GM12865 (cell line): ENCODE measurements at regions not wholly inside any gene's neighbourhood (a gene's known extent, or its start where the extent isn't known, plus 50 kb on each side); places are given as distances from the start of the nearest gene placed in this dataset.

Experiments used
- DNase-seq: peaks from one replicate; pipeline ENCODE4 v3.0.0; 2010; ENCODE audit warnings: low read depth
- H3K4me3 ChIP-seq: 2 replicates; pipeline ENCODE4 v1.5.1; 2011; ENCODE audit warnings: mild to moderate bottlenecking, low read depth, low read length, control low read depth
- CTCF ChIP-seq: IDR thresholded peaks from 2 replicates; pipeline ENCODE4 v1.5.1; 2011; ENCODE audit warnings: low read length, control low read depth, low read depth, inconsistent platforms; ENCODE audit not compliant: insufficient read depth; ENCODE audit errors: missing control alignments

GRCh38 chr4:178241601-178242118 lies 799.4 kb upstream of the AGA start:
- no peak for DNase-seq
- TF ChIP-seq CTCF = no peak
- H3K4me3 ChIP-seq = no peak overlapping the region

DNA sequence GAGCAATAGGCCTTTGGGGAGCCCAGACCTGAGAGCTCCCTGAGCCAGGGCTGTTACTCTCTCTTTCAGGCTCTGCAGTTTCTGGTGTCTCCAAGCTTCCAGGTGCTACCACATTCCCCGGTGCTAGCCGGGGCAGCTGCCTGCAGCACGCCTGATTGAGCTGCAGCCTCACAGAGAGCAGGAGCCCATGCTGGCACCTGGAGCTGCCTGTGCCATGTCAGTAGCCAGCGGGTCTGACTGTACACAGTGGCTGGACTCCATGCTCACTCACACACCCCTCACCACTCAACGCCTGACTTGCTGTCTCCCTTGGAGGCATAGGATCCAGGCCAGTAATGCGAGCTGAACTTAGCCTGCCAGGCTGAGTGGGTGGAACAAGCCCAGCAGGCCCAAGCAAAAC lies 800.4 kb upstream of the AGA start:
- H3K4me3 ChIP-seq = no peak overlapping the region
- DNase-seq = no peak
- no peak for TF ChIP-seq CTCF

DNA sequence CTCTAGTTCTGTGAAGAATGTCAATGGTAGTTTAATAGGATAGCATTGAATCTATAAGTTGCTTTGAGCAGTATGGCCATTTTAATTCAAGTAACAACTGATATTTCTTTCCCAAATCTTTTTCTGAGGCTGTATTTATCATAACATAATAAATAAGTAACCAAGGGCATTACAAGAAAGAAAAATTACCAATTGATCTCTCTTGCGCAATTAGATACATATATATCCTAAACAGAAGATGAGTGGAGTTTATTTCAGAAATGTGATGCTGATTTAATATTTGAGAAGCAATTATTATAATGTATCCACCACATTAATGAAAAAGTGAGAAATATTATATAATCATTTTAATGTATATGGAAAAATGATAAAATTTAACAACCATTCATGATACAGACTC lies 802.5 kb upstream of the AGA start:
- TF ChIP-seq CTCF = no peak
- no peak for DNase-seq
- H3K4me3 ChIP-seq = no peak overlapping the region

DNA sequence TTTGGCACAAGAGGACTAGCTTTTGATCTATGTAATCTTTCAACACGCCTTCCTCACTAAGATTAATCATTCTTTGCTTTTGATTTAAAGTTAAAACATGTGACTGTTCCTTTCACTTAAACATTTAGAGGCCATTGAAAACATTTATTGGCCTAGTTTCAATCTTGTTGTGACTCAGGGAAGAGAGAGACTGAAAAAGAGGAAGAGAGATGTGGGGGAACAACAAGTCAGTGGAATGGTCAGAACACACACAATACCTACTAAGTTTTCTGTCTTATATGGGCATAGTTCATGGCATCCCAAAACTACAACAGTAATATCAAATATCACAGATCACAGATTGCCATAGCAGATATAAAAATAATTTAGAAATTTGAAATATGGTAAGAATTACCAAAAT lies 812.9 kb upstream of the AGA start:
- no peak for TF ChIP-seq CTCF
- DNase-seq = no peak

DNA sequence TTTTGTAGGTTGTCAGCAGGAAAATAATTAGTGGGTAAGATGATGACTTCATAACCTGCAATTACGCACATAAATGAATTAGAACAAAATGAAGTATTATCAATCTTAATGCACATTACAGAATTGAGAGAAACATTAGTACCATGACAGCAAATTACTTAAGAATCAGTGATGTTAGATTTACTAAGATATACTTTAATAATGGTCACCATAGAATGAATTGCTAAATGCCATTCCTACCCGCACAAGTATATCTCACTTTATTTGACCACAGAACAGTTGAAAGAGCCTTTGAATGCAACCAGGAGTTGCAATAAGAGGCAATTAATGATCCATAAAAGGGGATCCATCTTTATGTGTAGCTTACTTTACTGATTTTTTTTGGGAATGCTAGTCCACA lies 816.4 kb upstream of the AGA start:
- H3K4me3 ChIP-seq = no peak overlapping the region
- DNase-seq = no peak
- TF ChIP-seq CTCF = no peak

More for the DNA sequence above, 812.9 kb upstream of the AGA start:
- no peak overlapping the region for H3K4me3 ChIP-seq

- no peak for TF ChIP-seq CTCF
- DNase-seq = no peak
Observed at GRCh38 chr4:178259566-178259965, 817.3 kb upstream of the AGA start.

DNA sequence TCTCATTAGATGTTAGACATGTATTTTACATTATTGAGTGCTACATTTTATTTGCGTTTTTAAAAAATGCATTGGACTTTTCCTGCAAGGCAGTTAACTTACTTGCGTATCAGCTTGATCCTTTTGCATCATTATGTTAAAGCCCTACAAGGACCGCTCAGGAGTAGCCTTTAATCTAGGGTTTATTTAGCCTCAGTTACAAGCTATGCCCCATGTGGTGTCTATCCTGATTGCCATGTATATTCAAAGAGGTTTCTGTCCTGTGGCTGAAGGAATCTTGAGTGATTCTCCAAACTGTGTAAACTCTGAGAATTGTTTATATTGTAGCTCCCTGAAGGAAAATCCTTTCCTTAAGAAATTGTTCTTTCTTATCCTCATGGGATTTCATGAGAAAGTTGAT lies 821.8 kb upstream of the AGA start:
- H3K4me3 ChIP-seq = no peak overlapping the region
- TF ChIP-seq CTCF = no peak
- DNase-seq = no peak

More at GRCh38 chr4:178259566-178259965, 817.3 kb upstream of the AGA start:
- no peak overlapping the region for H3K4me3 ChIP-seq
